NCI-H2107 treated with DMSO at 0.1 percent for 48 hours (cell line): ENCODE measurements at regions not wholly inside any gene's neighbourhood (a gene's known extent, or its start where the extent isn't known, plus 50 kb on each side); places are given as distances from the start of the nearest gene placed in this dataset.
A peak's percentile ranks its signal among the peaks of the same experiment; 100 is the strongest.

ENCODE experiments used
- DNase-seq: peaks from one replicate; lab custom pipeline; 2025; ENCODE audit not compliant: unreplicated experiment; lab: John Stamatoyannopoulos, UW

GRCh38 chr4:124535003-124535402 lies 177.5 kb downstream of the ANKRD50 start:
- no peak for DNase-seq

- no peak for DNase-seq
These were observed 175.6 kb downstream of the ANKRD50 start for GRCh38 chr4:124536946-124537345.

- DNase-seq, result no peak
These were observed 174.6 kb downstream of the ANKRD50 start for GRCh38 chr4:124537971-124538370.

- no peak for DNase-seq
These were observed 172.5 kb downstream of the ANKRD50 start for GRCh38 chr4:124540014-124540413.

GRCh38 chr4:124541652-124542420 lies 170.7 kb downstream of the ANKRD50 start:
- no peak for DNase-seq

GRCh38 chr4:124555959-124556358 lies 156.6 kb downstream of the ANKRD50 start:
- DNase-seq, result no peak

GRCh38 chr4:124564121-124564520 lies 148.4 kb downstream of the ANKRD50 start:
- DNase-seq, result no peak

- DNase-seq, result no peak
These were observed 147.2 kb downstream of the ANKRD50 start for GRCh38 chr4:124565371-124565770.

GRCh38 chr4:124566030-124566429 lies 146.5 kb downstream of the ANKRD50 start:
- no peak for DNase-seq

GRCh38 chr4:124573056-124573455 lies 139.5 kb downstream of the ANKRD50 start:
- no peak for DNase-seq

- DNase-seq, result no peak
These were observed 132.6 kb downstream of the ANKRD50 start for GRCh38 chr4:124579896-124580295.

GRCh38 chr4:124583797-124584196 lies 128.7 kb downstream of the ANKRD50 start:
- DNase-seq, result no peak

GRCh38 chr4:124589786-124590185 lies 122.7 kb downstream of the ANKRD50 start:
- no peak for DNase-seq

GRCh38 chr4:124590480-124590879 lies 122.1 kb downstream of the ANKRD50 start:
- no peak for DNase-seq

GRCh38 chr4:124591637-124592036 lies 120.9 kb downstream of the ANKRD50 start:
- DNase-seq, result peak; percentile 2

GRCh38 chr4:124593494-124593893 lies 119.0 kb downstream of the ANKRD50 start:
- no peak for DNase-seq

GRCh38 chr4:124594945-124595344 lies 117.6 kb downstream of the ANKRD50 start:
- no peak for DNase-seq

GRCh38 chr4:124596816-124597215 lies 115.7 kb downstream of the ANKRD50 start:
- no peak for DNase-seq

- no peak for DNase-seq
These were observed 102.3 kb downstream of the ANKRD50 start for GRCh38 chr4:124610211-124610610.
